ENCODE measurements at regions not wholly inside any gene's neighbourhood (a gene's known extent, or its start where the extent isn't known, plus 50 kb on each side); places are given as distances from the start of the nearest gene placed in this dataset.

GRCh38 chr22:49721211-49721763, 106.4 kb downstream of the BRD1 start:
- DNase-seq (ENCODE audit: low read depth, low spot score), result no peak

GRCh38 chr22:49720279-49720959, 107.3 kb downstream of the BRD1 start:
- DNase-seq (ENCODE audit: low read depth, low spot score), result no peak

- no peak for DNase-seq (ENCODE audit: low read depth, low spot score)
Observed at GRCh38 chr22:49719046-49719445, 108.6 kb downstream of the BRD1 start.

- no peak for DNase-seq (ENCODE audit: low read depth, low spot score)
Observed at GRCh38 chr22:49718396-49718795, 109.3 kb downstream of the BRD1 start.

- no peak for DNase-seq (ENCODE audit: low read depth, low spot score)
Observed at GRCh38 chr22:49717322-49717919, 110.3 kb downstream of the BRD1 start.

- no peak for DNase-seq (ENCODE audit: low read depth, low spot score)
Observed at GRCh38 chr22:49716441-49716840, 111.2 kb downstream of the BRD1 start.

GRCh38 chr22:49715450-49715849, 112.2 kb downstream of the BRD1 start:
- DNase-seq (ENCODE audit: low read depth, low spot score), result no peak

- no peak for DNase-seq (ENCODE audit: low read depth, low spot score)
Observed at GRCh38 chr22:49713003-49713402, 114.7 kb downstream of the BRD1 start.

GRCh38 chr22:49712195-49712791, 115.4 kb downstream of the BRD1 start:
- no peak for DNase-seq (ENCODE audit: low read depth, low spot score)

- no peak for DNase-seq (ENCODE audit: low read depth, low spot score)
Observed at GRCh38 chr22:49710746-49711145, 116.9 kb downstream of the BRD1 start.

GRCh38 chr22:49709464-49709863, 118.2 kb downstream of the BRD1 start:
- no peak for DNase-seq (ENCODE audit: low read depth, low spot score)

- no peak for DNase-seq (ENCODE audit: low read depth, low spot score)
Observed at GRCh38 chr22:49705972-49706352, 121.7 kb downstream of the BRD1 start.

- DNase-seq (ENCODE audit: low read depth, low spot score), result no peak
Observed at GRCh38 chr22:49705216-49705971, 122.3 kb downstream of the BRD1 start.

GRCh38 chr22:49704345-49705215, 123.1 kb downstream of the BRD1 start:
- no peak for DNase-seq (ENCODE audit: low read depth, low spot score)

- no peak for DNase-seq (ENCODE audit: low read depth, low spot score)
Observed at GRCh38 chr22:49703990-49704344, 123.7 kb downstream of the BRD1 start.

GRCh38 chr22:49703505-49703904, 124.2 kb downstream of the BRD1 start:
- no peak for DNase-seq (ENCODE audit: low read depth, low spot score)

GRCh38 chr22:49702068-49702397, 125.6 kb downstream of the BRD1 start:
- DNase-seq (ENCODE audit: low read depth, low spot score), result no peak

- no peak for DNase-seq (ENCODE audit: low read depth, low spot score)
Observed at GRCh38 chr22:49701380-49702067, 126.1 kb downstream of the BRD1 start.

- no peak for DNase-seq (ENCODE audit: low read depth, low spot score)
Observed at GRCh38 chr22:49699928-49700498, 127.7 kb downstream of the BRD1 start.

- no peak for DNase-seq (ENCODE audit: low read depth, low spot score)
Observed at GRCh38 chr22:49699476-49699875, 128.2 kb downstream of the BRD1 start.
